Nephron progenitor cell (in vitro differentiated cells): ENCODE measurements at regions not wholly inside any gene's neighbourhood (a gene's known extent, or its start where the extent isn't known, plus 50 kb on each side); places are given as distances from the start of the nearest gene placed in this dataset.

ENCODE experiments used
- DNase-seq: peaks from one replicate; pipeline ENCODE4 v3.0.0; 2021
- H3K27ac Mint-ChIP-seq: 2 replicates; pipeline ENCODE4 v1.8.0; 2021; ENCODE audit warnings: mild to moderate bottlenecking, moderate library complexity, mixed read lengths
- H3K27me3 Mint-ChIP-seq: 2 replicates; pipeline ENCODE4 v1.8.0; 2021; ENCODE audit warnings: mild to moderate bottlenecking, low read depth, mixed read lengths; ENCODE audit not compliant: poor library complexity
- H3K36me3 Mint-ChIP-seq: 2 replicates; pipeline ENCODE4 v1.8.0; 2021; ENCODE audit warnings: low read depth, mixed read lengths
- H3K4me1 Mint-ChIP-seq: 2 replicates; pipeline ENCODE4 v1.8.0; 2021; ENCODE audit warnings: mixed read lengths
- H3K4me3 Mint-ChIP-seq: 2 replicates; pipeline ENCODE4 v1.8.0; 2021; ENCODE audit warnings: mild to moderate bottlenecking, moderate library complexity, mixed read lengths
- H3K9me3 Mint-ChIP-seq: 2 replicates; pipeline ENCODE4 v1.8.0; 2021; ENCODE audit warnings: mild to moderate bottlenecking, moderate library complexity, mixed read lengths
- CTCF ChIP-seq: fragments of 200-600 bp; sonication (generic); IDR thresholded peaks from 2 replicates; pipeline ENCODE4 v1.5.0; 2021; ENCODE audit warnings: antibody characterized with exemption

DNA sequence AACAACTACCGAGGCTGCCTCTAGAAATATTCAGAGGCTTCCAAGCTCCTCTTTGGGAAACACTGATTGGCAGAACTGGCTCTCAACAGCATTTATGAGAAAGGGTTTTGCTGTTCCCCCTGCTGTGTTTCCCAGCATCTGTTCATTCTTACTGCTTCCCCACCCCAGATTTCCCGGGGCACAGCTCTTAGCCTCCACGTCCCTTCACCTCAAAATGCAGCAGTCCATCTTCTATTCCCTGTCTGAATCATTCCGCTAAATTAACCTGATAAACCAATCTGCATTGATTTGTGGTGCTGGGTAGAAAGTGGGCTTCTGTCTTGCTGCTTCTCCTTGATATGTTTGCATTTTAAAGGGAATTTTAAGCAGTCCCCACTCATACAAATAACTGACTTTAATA, 67.4 kb downstream of the PLK2 start:
- H3K27ac Mint-ChIP-seq: no peak overlapping the region
- no peaks in the 10 kb centered on the region for H3K36me3 Mint-ChIP-seq
- TF ChIP-seq CTCF: no peak
- H3K9me3 Mint-ChIP-seq: peaks cover 9% of the 10 kb centered on the region
- peaks cover 13% of the 10 kb centered on the region for H3K4me1 Mint-ChIP-seq
- no peak for DNase-seq
- no peak overlapping the region for H3K4me3 Mint-ChIP-seq
- peaks cover 3% of the 10 kb centered on the region for H3K27me3 Mint-ChIP-seq

DNA sequence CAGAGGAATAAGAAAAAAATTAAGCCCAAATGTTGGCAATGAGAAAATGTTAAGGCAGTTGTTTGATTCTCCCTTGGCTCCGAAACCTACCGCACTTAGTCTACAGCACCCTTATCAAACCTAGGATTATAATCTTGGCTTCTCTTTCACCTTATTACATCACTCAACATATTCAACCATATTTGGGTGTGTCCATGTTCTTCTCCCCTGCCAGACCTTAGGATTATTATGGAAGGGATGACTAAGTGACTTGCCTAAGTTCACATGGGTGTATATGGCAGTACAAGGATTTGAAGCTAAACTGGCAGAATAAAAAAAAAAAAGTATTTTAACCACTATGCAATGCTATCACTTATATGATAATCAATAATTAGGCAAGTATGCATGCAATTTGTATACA, 76.4 kb downstream of the PLK2 start:
- Mint-ChIP-seq H3K27me3 (no peaks in the 10 kb centered on the region), H3K36me3 (peaks cover 13% of the 10 kb centered on the region), H3K4me3 (no peak overlapping the region), H3K4me1 (no peaks in the 10 kb centered on the region), H3K9me3 (peaks cover 40% of the 10 kb centered on the region), H3K27ac (no peak overlapping the region)
- no peak for TF ChIP-seq CTCF
- no peak for DNase-seq

- Mint-ChIP-seq H3K27ac (no peak overlapping the region), H3K36me3 (peaks cover 13% of the 10 kb centered on the region), H3K4me1 (no peaks in the 10 kb centered on the region), H3K27me3 (no peaks in the 10 kb centered on the region), H3K9me3 (peaks cover 53% of the 10 kb centered on the region), H3K4me3 (no peak overlapping the region)
- no peak for TF ChIP-seq CTCF
- no peak for DNase-seq
Observed at GRCh38 chr5:58382131-58382534, 77.8 kb downstream of the PLK2 start.

- H3K27ac Mint-ChIP-seq: no peak overlapping the region
- DNase-seq: no peak
- TF ChIP-seq CTCF: no peak
- H3K4me1 Mint-ChIP-seq: no peaks in the 10 kb centered on the region
- H3K36me3 Mint-ChIP-seq: peaks cover 13% of the 10 kb centered on the region
- no peak overlapping the region for H3K4me3 Mint-ChIP-seq
- peaks cover 59% of the 10 kb centered on the region for H3K9me3 Mint-ChIP-seq
- no peaks in the 10 kb centered on the region for H3K27me3 Mint-ChIP-seq
Observed at GRCh38 chr5:58381566-58381965, 78.3 kb downstream of the PLK2 start.

- Mint-ChIP-seq H3K4me1 (no peaks in the 10 kb centered on the region), H3K36me3 (peaks cover 13% of the 10 kb centered on the region), H3K27me3 (peaks cover 4% of the 10 kb centered on the region), H3K27ac (no peak overlapping the region), H3K9me3 (peaks cover 68% of the 10 kb centered on the region), H3K4me3 (no peak overlapping the region)
- no peak for TF ChIP-seq CTCF
- no peak for DNase-seq
Observed at GRCh38 chr5:58380655-58381054, 79.2 kb downstream of the PLK2 start.

GRCh38 chr5:58378613-58379390, 81.1 kb downstream of the PLK2 start:
- Mint-ChIP-seq H3K4me3 (no peak overlapping the region), H3K36me3 (peaks cover 13% of the 10 kb centered on the region), H3K27me3 (peaks cover 4% of the 10 kb centered on the region), H3K27ac (no peak overlapping the region), H3K9me3 (peaks cover 78% of the 10 kb centered on the region), H3K4me1 (no peaks in the 10 kb centered on the region)
- DNase-seq: no peak
- TF ChIP-seq CTCF: no peak
